H1 (cell line): ENCODE measurements at regions not wholly inside any gene's neighbourhood (a gene's known extent, or its start where the extent isn't known, plus 50 kb on each side); places are given as distances from the start of the nearest gene placed in this dataset.

Experiments used
- CTCF ChIA-PET: fragments of 300-600 bp; sonication (Branson Sonifier 250); formaldehyde crosslinking; loops from one replicate; lab custom pipeline; 2021; ENCODE audit not compliant: partially characterized antibody; lab: Charles Lee
- POLR2A ChIA-PET: fragments of 300-600 bp; sonication (Branson Sonifier 250); formaldehyde crosslinking; loops from one replicate; lab custom pipeline; 2021; ENCODE audit warnings: inconsistent platforms; ENCODE audit not compliant: partially characterized antibody; lab: Charles Lee
- DNase-seq, 2 experiments: peaks; one replicate each; pipeline versions ENCODE4 v3.0.0 to v3.0.0-alpha.2; 2010 to 2022; ENCODE audit warnings: low spot score in 2 of 2, low read depth in 1 of 2, mixed read lengths in 1 of 2
- FAIRE-seq: peaks from 2 replicates; lab custom pipeline; 2011; peaks lifted over from hg19 to GRCh38; lab: Jason Lieb, UNC
- H2AFZ ChIP-seq: 2 replicates; pipeline ENCODE4 v1.8.1; 2012; ENCODE audit warnings: low read length, inconsistent platforms
- H2AK5ac ChIP-seq: 2 replicates; pipeline ENCODE4 v1.6.1; 2013; ENCODE audit warnings: low read depth, low read length
- H2BK120ac ChIP-seq: replicated peaks from 2 replicates; pipeline ENCODE3; 2013; ENCODE audit warnings: low read depth, low read length, inconsistent platforms
- H2BK12ac ChIP-seq: 2 replicates; pipeline ENCODE4 v1.6.1; 2013; ENCODE audit warnings: low read depth, low read length
- H2BK15ac ChIP-seq: 2 replicates; pipeline ENCODE4 v1.6.1; 2013; ENCODE audit warnings: low read length
- H2BK20ac ChIP-seq: 2 replicates; pipeline ENCODE4 v1.6.1; 2013; ENCODE audit warnings: low read length
- H2BK5ac ChIP-seq: 2 replicates; pipeline ENCODE4 v1.6.1; 2013; ENCODE audit warnings: low read depth, low read length
- H3K14ac ChIP-seq: 2 replicates; pipeline ENCODE4 v1.6.1; 2013; ENCODE audit warnings: inconsistent platforms; ENCODE audit not compliant: insufficient read length
- H3K18ac ChIP-seq: 2 replicates; pipeline ENCODE4 v1.6.1; 2013; ENCODE audit warnings: low read length; ENCODE audit errors: extremely low read depth
- H3K23ac ChIP-seq: 2 replicates; pipeline ENCODE4 v1.6.1; 2013; ENCODE audit warnings: inconsistent platforms; ENCODE audit not compliant: insufficient read length
- H3K23me2 ChIP-seq: 2 replicates; pipeline ENCODE4 v1.6.1; 2013; ENCODE audit warnings: low read depth, low read length
- H3K27ac ChIP-seq: 2 replicates; pipeline ENCODE4 v1.6.1; 2011; ENCODE audit warnings: low read depth, low read length, inconsistent platforms
- H3K27me3 ChIP-seq, 4 experiments: replicated peaks in 1 of 4; 1 replicate in 1 of 4; 2 replicates in 3 of 4; pipeline versions ENCODE4 v1.6.1 to v1.8.1; 2011 to 2013; ENCODE audit warnings: low read length in 3 of 4, mild to moderate bottlenecking in 3 of 4, inconsistent platforms in 2 of 4, mixed read lengths in 2 of 4, moderate library complexity in 1 of 4; ENCODE audit not compliant: control insufficient read depth in 3 of 4, insufficient read depth in 3 of 4; ENCODE audit errors: extremely low read depth in 1 of 4
- H3K36me3 ChIP-seq, 4 experiments: 2 replicates each; pipeline versions ENCODE4 v1.6.1 to v1.8.1; 2011 to 2013; ENCODE audit warnings: mild to moderate bottlenecking in 4 of 4, low read length in 3 of 4, moderate library complexity in 2 of 4, control low read depth in 1 of 4, inconsistent platforms in 1 of 4; ENCODE audit not compliant: insufficient read depth in 4 of 4, control insufficient read depth in 2 of 4
- H3K4ac ChIP-seq: replicated peaks from 2 replicates; pipeline ENCODE3; 2013; ENCODE audit warnings: low read length, low read depth, mixed read lengths, inconsistent platforms; ENCODE audit not compliant: insufficient read length
- H3K4me1 ChIP-seq, 4 experiments: replicated peaks in 1 of 4; 1 replicate in 1 of 4; 2 replicates in 3 of 4; pipeline versions ENCODE4 v1.6.1 to v1.8.1; 2011 to 2013; ENCODE audit warnings: low read length in 3 of 4, inconsistent platforms in 2 of 4, mixed read lengths in 1 of 4; ENCODE audit not compliant: insufficient read depth in 4 of 4, control insufficient read depth in 3 of 4
- H3K4me2 ChIP-seq, 2 experiments: 2 replicates each; pipeline versions ENCODE4 v1.6.1 to v1.8.1; 2011 to 2013; ENCODE audit warnings: low read depth in 2 of 2, low read length in 2 of 2, control low read depth in 1 of 2, inconsistent platforms in 1 of 2, mild to moderate bottlenecking in 1 of 2; ENCODE audit not compliant: insufficient read depth in 1 of 2
- H3K4me3 ChIP-seq, 4 experiments: fragments of 200-600, 300-600 bp in 1 of 4; sonication (generic), shearing (Covaris generic), sonication (Bioruptor Twin) in 1 of 4; 2 replicates each; pipeline versions ENCODE4 v1.5.1 to v1.8.1; 2011 to 2016; ENCODE audit warnings: low read length in 4 of 4, low read depth in 3 of 4, control low read depth in 2 of 4, inconsistent platforms in 2 of 4, mild to moderate bottlenecking in 2 of 4, mixed read lengths in 1 of 4, moderate library complexity in 1 of 4; ENCODE audit not compliant: insufficient read depth in 2 of 4; ENCODE audit errors: extremely low read depth in 1 of 4
- H3K56ac ChIP-seq: replicated peaks from 2 replicates; pipeline ENCODE3; 2013; ENCODE audit warnings: low read depth, mild to moderate bottlenecking, mixed read lengths, low read length, inconsistent platforms; ENCODE audit not compliant: insufficient read length
- H3K79me1 ChIP-seq: 2 replicates; pipeline ENCODE4 v1.6.1; 2013; ENCODE audit warnings: low read depth, low read length, control low read depth
- H3K79me2 ChIP-seq, 2 experiments: 2 replicates each; pipeline versions ENCODE4 v1.6.1 to v1.8.1; 2012 to 2013; ENCODE audit warnings: low read length in 2 of 2, mild to moderate bottlenecking in 2 of 2, inconsistent platforms in 1 of 2; ENCODE audit not compliant: insufficient read depth in 2 of 2, control insufficient read depth in 1 of 2
- H3K9ac ChIP-seq, 4 experiments: replicated peaks in 1 of 4; 1 replicate in 1 of 4; 2 replicates in 3 of 4; pipeline versions ENCODE4 v1.6.1 to v1.8.1; 2011 to 2013; ENCODE audit warnings: low read depth in 3 of 4, low read length in 3 of 4, control low read depth in 2 of 4, mild to moderate bottlenecking in 2 of 4, moderate library complexity in 2 of 4, inconsistent platforms in 1 of 4; ENCODE audit errors: extremely low read depth in 1 of 4
- H3K9me3 ChIP-seq, 2 experiments: 2 replicates each; pipeline versions ENCODE4 v1.6.1 to v1.8.1; 2012 to 2013; ENCODE audit warnings: mild to moderate bottlenecking in 2 of 2, moderate library complexity in 2 of 2, control low read depth in 1 of 2, inconsistent platforms in 1 of 2, low read depth in 1 of 2, low read length in 1 of 2, mixed read lengths in 1 of 2; ENCODE audit not compliant: insufficient read depth in 2 of 2
- H4K20me1 ChIP-seq, 2 experiments: replicated peaks in 1 of 2; 2 replicates each; pipeline versions ENCODE3 to v1.8.1; 2011 to 2013; ENCODE audit warnings: inconsistent platforms in 2 of 2, low read length in 2 of 2, mild to moderate bottlenecking in 1 of 2; ENCODE audit not compliant: insufficient read depth in 2 of 2, control insufficient read depth in 1 of 2
- H4K5ac ChIP-seq: 2 replicates; pipeline ENCODE4 v1.6.1; 2013; ENCODE audit warnings: low read length, low read depth, mixed read lengths, inconsistent platforms; ENCODE audit not compliant: insufficient read length
- H4K8ac ChIP-seq: 2 replicates; pipeline ENCODE4 v1.8.0; 2013; ENCODE audit warnings: mild to moderate bottlenecking, moderate library complexity, low read length, inconsistent platforms; ENCODE audit not compliant: insufficient read depth; ENCODE audit errors: extremely low read depth
- H4K91ac ChIP-seq: replicated peaks from 2 replicates; pipeline ENCODE3; 2013; ENCODE audit warnings: low read length, mixed read lengths, inconsistent platforms; ENCODE audit not compliant: insufficient read length
- CBX5 ChIP-seq: fragments of 300-800, 300-1000 bp; sonication (generic); IDR thresholded peaks from 2 replicates; pipeline ENCODE4 v1.7.1; 2016; ENCODE audit warnings: antibody characterized with exemption, low read length, low read depth
- CBX8 ChIP-seq: fragments of 300-800, 300-1000 bp; sonication (generic); IDR thresholded peaks from 2 replicates; pipeline ENCODE4 v1.7.1; 2016; ENCODE audit warnings: low read depth, low read length, borderline replicate concordance
- EGR1 ChIP-seq: IDR thresholded peaks from 2 replicates; pipeline ENCODE4 v1.6.1; 2011; ENCODE audit warnings: low read depth, low read length, borderline replicate concordance
- KDM1A ChIP-seq: fragments of 200-600, 300-600 bp; sonication (generic); IDR thresholded peaks from 2 replicates; pipeline ENCODE4 v1.7.1; 2016; ENCODE audit warnings: mild to moderate bottlenecking, low read length, borderline replicate concordance
- KDM4A ChIP-seq: IDR thresholded peaks from one replicate; pipeline ENCODE4 v1.7.1; 2012; ENCODE audit warnings: low read depth, mild to moderate bottlenecking, moderate library complexity, low read length, inconsistent platforms; ENCODE audit not compliant: severe bottlenecking
- PHF8 ChIP-seq: fragments of 200-600 bp; sonication (generic); conservative IDR thresholded peaks from 2 replicates; pipeline ENCODE4 v1.7.1; 2012; ENCODE audit warnings: low read depth, mild to moderate bottlenecking, inconsistent platforms, low read length, moderate library complexity
- TCF12 ChIP-seq: IDR thresholded peaks from 2 replicates; pipeline ENCODE4 v1.6.1; 2011; ENCODE audit warnings: low read depth, mild to moderate bottlenecking, low read length
- WGBS, 2 experiments: shearing (Covaris generic) in 1 of 2; methylation state at CpG; one replicate each; pipeline versions ENCODE4 v1.1.6 to v1.1.7; 2013 to 2015; ENCODE audit warnings: low lambda C conversion rate in 2 of 2, mixed read lengths in 2 of 2, inconsistent platforms in 1 of 2, low coverage in 1 of 2, missing lambda C conversion rate in 1 of 2; ENCODE audit not compliant: insufficient replicate concordance in 2 of 2, insufficient coverage in 1 of 2, insufficient read length in 1 of 2; ENCODE audit errors: extremely low coverage in 1 of 2, missing lambda C conversion rate in 1 of 2; 5-methylcytosine and 5-hydroxymethylcytosine counted together
- TF ChIP-seq, protein P1 (sequence below), 3 experiments: IDR thresholded peaks; 1 replicate in 2 of 3; 2 replicates in 1 of 3; pipeline versions ENCODE4 v1.5.1 to v1.6.1; 2011; ENCODE audit warnings: low read length in 3 of 3, mild to moderate bottlenecking in 3 of 3, inconsistent platforms in 2 of 3, low read depth in 1 of 3, moderate library complexity in 1 of 3; ENCODE audit not compliant: insufficient read depth in 1 of 3; ENCODE audit errors: control extremely low read depth in 1 of 3

- Histone ChIP-seq H3K4ac (no peak overlapping the region), H3K27ac (no peak overlapping the region)
- TF ChIP-seq CBX8 (no peak), KDM1A (no peak), EGR1 (no peak), TCF12 (no peak), PHF8 (no peak), CBX5 (no peak), KDM4A (no peak)
- TF ChIP-seq, protein P1, sequence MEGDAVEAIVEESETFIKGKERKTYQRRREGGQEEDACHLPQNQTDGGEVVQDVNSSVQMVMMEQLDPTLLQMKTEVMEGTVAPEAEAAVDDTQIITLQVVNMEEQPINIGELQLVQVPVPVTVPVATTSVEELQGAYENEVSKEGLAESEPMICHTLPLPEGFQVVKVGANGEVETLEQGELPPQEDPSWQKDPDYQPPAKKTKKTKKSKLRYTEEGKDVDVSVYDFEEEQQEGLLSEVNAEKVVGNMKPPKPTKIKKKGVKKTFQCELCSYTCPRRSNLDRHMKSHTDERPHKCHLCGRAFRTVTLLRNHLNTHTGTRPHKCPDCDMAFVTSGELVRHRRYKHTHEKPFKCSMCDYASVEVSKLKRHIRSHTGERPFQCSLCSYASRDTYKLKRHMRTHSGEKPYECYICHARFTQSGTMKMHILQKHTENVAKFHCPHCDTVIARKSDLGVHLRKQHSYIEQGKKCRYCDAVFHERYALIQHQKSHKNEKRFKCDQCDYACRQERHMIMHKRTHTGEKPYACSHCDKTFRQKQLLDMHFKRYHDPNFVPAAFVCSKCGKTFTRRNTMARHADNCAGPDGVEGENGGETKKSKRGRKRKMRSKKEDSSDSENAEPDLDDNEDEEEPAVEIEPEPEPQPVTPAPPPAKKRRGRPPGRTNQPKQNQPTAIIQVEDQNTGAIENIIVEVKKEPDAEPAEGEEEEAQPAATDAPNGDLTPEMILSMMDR (IDR thresholded peaks at IDR 0.05; ENCODE audit: control extremely low read depth in 1 of 3, insufficient read depth in 1 of 3, low read depth in 1 of 3, low read length in 3 of 3) = no peak
- TF ChIP-seq, all 59 proteins: peak for 0
- 75% methylated on average over 3 of the region's 3 CpGs; no CpG with 5 or more reads in 1 of the 2 experiments for WGBS, 2 experiments
- Histone ChIP-seq H2BK20ac (no peak overlapping the region), H2BK15ac (no peak overlapping the region), H3K23ac (no peak overlapping the region), H3K4me2 (no peak overlapping the region), H3K27me3 (no peaks in the 10 kb centered on the region), H3K79me2 (peaks cover 0 to 81% of the 10 kb centered on the region in 2 experiments; a peak in 2 of 4 replicates), H4K20me1 (peaks cover 0 to 2% of the 10 kb centered on the region in 2 experiments), H3K56ac (no peak overlapping the region), H3K79me1 (no peaks in the 10 kb centered on the region), H3K14ac (no peak overlapping the region), H2AK5ac (no peak overlapping the region), H3K9me3 (0 out of 4 replicates have a peak, but pooled peaks cover 0 to 1% of the 10 kb centered on the region in 2 experiments), H3K23me2 (no peaks in the 10 kb centered on the region), H2BK120ac (no peak overlapping the region), H4K91ac (no peak overlapping the region), H2AFZ (no peak overlapping the region), H4K5ac (no peak overlapping the region), H3K4me1 (peaks cover 3 to 25% (median 17%) of the 10 kb centered on the region in 4 experiments), H3K36me3 (no peaks in the 10 kb centered on the region), H4K8ac (no peak overlapping the region), H3K9ac (no peak overlapping the region), H2BK12ac (no peak overlapping the region), H3K18ac (no peak overlapping the region), H2BK5ac (no peak overlapping the region), H3K4me3 (no peak overlapping the region)
- FAIRE-seq (no peak), DNase-seq (no peak)
- ChIA-PET CTCF (interaction anchor here (0.7 to 10.7 kb wide), 15 partner anchors 9 to 315 kb away, joined by 3 to 102 read pairs (median 6); no protein-coding TSS in a partner anchor), POLR2A (interaction anchor here (1.2 kb wide), 1 partner anchor 60 kb away, joined by 3 read pairs; no protein-coding TSS in a partner anchor)
Observed at GRCh38 chr6:56713254-56713672, 70.6 kb upstream of the DST start.
